ENCODE measurements at regions not wholly inside any gene's neighbourhood (a gene's known extent, or its start where the extent isn't known, plus 50 kb on each side); places are given as distances from the start of the nearest gene placed in this dataset.

GRCh38 chr5:171562822-171563221, 143.4 kb downstream of the FGF18 start:
- Histone ChIP-seq H3K36me3 (ENCODE audit: control insufficient read depth, insufficient read depth, low read length) (no peaks in the 10 kb centered on the region), H3K27me3 (replicated peaks; ENCODE audit: control insufficient read depth, insufficient read depth, low read length) (no peaks in the 10 kb centered on the region), H3K4me3 (replicated peaks; ENCODE audit: low read depth, low read length) (no peak overlapping the region)
- TF ChIP-seq CTCF (IDR thresholded peaks at IDR 0.05; ENCODE audit: insufficient read depth, low read length, poor library complexity, severe bottlenecking) = no peak
- no peak for DNase-seq (ENCODE audit: extremely low read depth, insufficient read length)

- no peaks in the 10 kb centered on the region for H3K36me3 ChIP-seq (ENCODE audit: control insufficient read depth, insufficient read depth, low read length)
- DNase-seq (ENCODE audit: extremely low read depth, insufficient read length) = no peak
- TF ChIP-seq CTCF (IDR thresholded peaks at IDR 0.05; ENCODE audit: insufficient read depth, low read length, poor library complexity, severe bottlenecking) = no peak
- H3K4me3 ChIP-seq (replicated peaks; ENCODE audit: low read depth, low read length) = no peak overlapping the region
- no peaks in the 10 kb centered on the region for H3K27me3 ChIP-seq (replicated peaks; ENCODE audit: control insufficient read depth, insufficient read depth, low read length)
These were observed 148.9 kb downstream of the FGF18 start for GRCh38 chr5:171568389-171568788.

GRCh38 chr5:171569065-171569712, 149.7 kb downstream of the FGF18 start:
- TF ChIP-seq CTCF (IDR thresholded peaks at IDR 0.05; ENCODE audit: insufficient read depth, low read length, poor library complexity, severe bottlenecking) = no peak
- DNase-seq (ENCODE audit: extremely low read depth, insufficient read length) = no peak

GRCh38 chr5:171570244-171570825, 150.9 kb downstream of the FGF18 start:
- H3K27me3 ChIP-seq (replicated peaks; ENCODE audit: control insufficient read depth, insufficient read depth, low read length) = no peaks in the 10 kb centered on the region
- H3K4me3 ChIP-seq (replicated peaks; ENCODE audit: low read depth, low read length) = no peak overlapping the region
- no peaks in the 10 kb centered on the region for H3K36me3 ChIP-seq (ENCODE audit: control insufficient read depth, insufficient read depth, low read length)
- TF ChIP-seq CTCF (IDR thresholded peaks at IDR 0.05; ENCODE audit: insufficient read depth, low read length, poor library complexity, severe bottlenecking) = no peak
- DNase-seq (ENCODE audit: extremely low read depth, insufficient read length) = no peak

More at GRCh38 chr5:171569065-171569712, 149.7 kb downstream of the FGF18 start:
- Histone ChIP-seq H3K36me3 (ENCODE audit: control insufficient read depth, insufficient read depth, low read length) (no peaks in the 10 kb centered on the region), H3K27me3 (replicated peaks; ENCODE audit: control insufficient read depth, insufficient read depth, low read length) (no peaks in the 10 kb centered on the region), H3K4me3 (replicated peaks; ENCODE audit: low read depth, low read length) (no peak overlapping the region)

- TF ChIP-seq CTCF (IDR thresholded peaks at IDR 0.05; ENCODE audit: insufficient read depth, low read length, poor library complexity, severe bottlenecking) = no peak
- DNase-seq (ENCODE audit: extremely low read depth, insufficient read length) = no peak
- no peaks in the 10 kb centered on the region for H3K27me3 ChIP-seq (replicated peaks; ENCODE audit: control insufficient read depth, insufficient read depth, low read length)
These were observed 152.2 kb downstream of the FGF18 start for GRCh38 chr5:171571663-171572062.

More at GRCh38 chr5:171571663-171572062, 152.2 kb downstream of the FGF18 start:
- no peak overlapping the region for H3K4me3 ChIP-seq (replicated peaks; ENCODE audit: low read depth, low read length)
- H3K36me3 ChIP-seq (ENCODE audit: control insufficient read depth, insufficient read depth, low read length) = no peaks in the 10 kb centered on the region

Measured in GM06990 (cell line).